SK-N-SH (cell line): ENCODE measurements at regions not wholly inside any gene's neighbourhood (a gene's known extent, or its start where the extent isn't known, plus 50 kb on each side); places are given as distances from the start of the nearest gene placed in this dataset.

Experiments used
- CTCF ChIA-PET: fragments of 300-600, 350-600 bp; formaldehyde crosslinking; extraction: SDS; loops from one replicate; lab custom pipeline; 2021; lab: Yijun Ruan, JAX
- POLR2A ChIA-PET: fragments of 350-600 bp; sonication (Branson Sonifier 250); formaldehyde crosslinking; extraction: SDS; loops from one replicate; lab custom pipeline; 2020; ENCODE audit warnings: antibody characterized with exemption, inconsistent platforms; lab: Yijun Ruan, JAX
- DNase-seq: peaks from one replicate; pipeline ENCODE4 v3.0.0; 2012
- H2AFZ ChIP-seq: fragments of 200-600 bp; sonication (generic); 2 replicates; pipeline ENCODE4 v1.8.1; 2016; ENCODE audit warnings: antibody characterized with exemption, mild to moderate bottlenecking, low read depth
- H3F3A ChIP-seq: fragments of 200-600 bp; sonication (generic); replicated peaks from 2 replicates; pipeline ENCODE3; 2016; ENCODE audit warnings: antibody characterized with exemption, mild to moderate bottlenecking; ENCODE audit not compliant: insufficient read depth
- H3K27ac ChIP-seq, 2 experiments: fragments of 200-500 bp in 1 of 2; fragments of 200-600 bp in 1 of 2; sonication (Bioruptor generic) in 1 of 2; sonication (generic), shearing (Covaris generic) in 1 of 2; 2 replicates each; pipeline versions ENCODE4 v1.5.1 to v1.6.1; 2014 to 2016; ENCODE audit warnings: low read depth in 2 of 2, inconsistent platforms in 1 of 2, low read length in 1 of 2, mild to moderate bottlenecking in 1 of 2, mixed read lengths in 1 of 2
- H3K27me3 ChIP-seq: fragments of 200-600 bp; sonication (generic), shearing (Covaris generic); 2 replicates; pipeline ENCODE4 v1.6.1; 2016; ENCODE audit warnings: mixed run types; ENCODE audit not compliant: insufficient read depth
- H3K36me3 ChIP-seq, 2 experiments: fragments of 200-500 bp in 1 of 2; fragments of 200-600 bp in 1 of 2; sonication (Bioruptor generic) in 1 of 2; sonication (generic) in 1 of 2; replicated peaks in 1 of 2; 2 replicates each; pipeline versions ENCODE3 to v1.5.1; 2014 to 2016; ENCODE audit warnings: low read length in 1 of 2, mild to moderate bottlenecking in 1 of 2; ENCODE audit not compliant: insufficient read depth in 2 of 2, control insufficient read depth in 1 of 2
- H3K4me1 ChIP-seq, 2 experiments: fragments of 200-500 bp in 1 of 2; fragments of 200-600 bp in 1 of 2; sonication (Bioruptor generic) in 1 of 2; sonication (generic), shearing (Covaris generic) in 1 of 2; 2 replicates each; pipeline versions ENCODE4 v1.5.1 to v1.6.1; 2014 to 2016; ENCODE audit warnings: low read depth in 1 of 2, low read length in 1 of 2, mixed run types in 1 of 2; ENCODE audit not compliant: insufficient read depth in 2 of 2, control insufficient read depth in 1 of 2
- H3K4me2 ChIP-seq: fragments of 200-600 bp; sonication (generic), shearing (Covaris generic); 2 replicates; pipeline ENCODE4 v1.6.1; 2017; ENCODE audit warnings: mixed run types
- H3K4me3 ChIP-seq, 2 experiments: fragments of 200-500 bp in 1 of 2; fragments of 200-600 bp in 1 of 2; sonication (Bioruptor generic) in 1 of 2; sonication (generic), shearing (Covaris generic) in 1 of 2; 2 replicates each; pipeline versions ENCODE4 v1.5.1 to v1.8.1; 2014 to 2016; ENCODE audit warnings: low read depth in 2 of 2, inconsistent platforms in 1 of 2, low read length in 1 of 2, mild to moderate bottlenecking in 1 of 2, mixed read lengths in 1 of 2, moderate library complexity in 1 of 2
- H3K79me2 ChIP-seq: fragments of 200-600 bp; sonication (generic); 2 replicates; pipeline ENCODE4 v1.8.1; 2017; ENCODE audit warnings: mild to moderate bottlenecking; ENCODE audit not compliant: insufficient read depth
- H3K9ac ChIP-seq: fragments of 200-600 bp; sonication (generic); 2 replicates; pipeline ENCODE4 v1.6.1; 2017; ENCODE audit warnings: mixed run types
- H3K9me2 ChIP-seq: fragments of 200-600 bp; sonication (generic); 2 replicates; pipeline ENCODE4 v1.6.1; 2017; ENCODE audit warnings: mixed run types
- H3K9me3 ChIP-seq: fragments of 200-600 bp; sonication (generic); 2 replicates; pipeline ENCODE4 v1.6.1; 2017; ENCODE audit warnings: mixed run types, mild to moderate bottlenecking, moderate library complexity
- H4K20me1 ChIP-seq: fragments of 200-600 bp; sonication (generic); 2 replicates; pipeline ENCODE4 v1.6.1; 2017; ENCODE audit warnings: mild to moderate bottlenecking, mixed run types; ENCODE audit not compliant: insufficient read depth
- CHD2 ChIP-seq: fragments of 150-350 bp; IDR thresholded peaks from 2 replicates; pipeline ENCODE4 v1.6.1; 2018; ENCODE audit warnings: low read length; ENCODE audit not compliant: partially characterized antibody
- EP300 ChIP-seq, 2 experiments: IDR thresholded peaks; 2 replicates each; pipeline versions ENCODE4 v1.4.0 to v1.6.1; 2012; ENCODE audit warnings: borderline replicate concordance in 1 of 2, low read depth in 1 of 2, low read length in 1 of 2
- FOSL2 ChIP-seq: IDR thresholded peaks from 2 replicates; pipeline ENCODE4 v1.4.0; 2012; ENCODE audit warnings: low read depth, mild to moderate bottlenecking, moderate library complexity, borderline replicate concordance
- FOXM1 ChIP-seq: IDR thresholded peaks from 2 replicates; pipeline ENCODE4 v1.4.0; 2012; ENCODE audit warnings: low read depth, mild to moderate bottlenecking
- GABPA ChIP-seq: IDR thresholded peaks from 2 replicates; pipeline ENCODE4 v1.4.0; 2012; ENCODE audit warnings: low read depth, mild to moderate bottlenecking
- JUND ChIP-seq: IDR thresholded peaks from 2 replicates; pipeline ENCODE4 v1.4.0; 2012
- NFIC ChIP-seq: IDR thresholded peaks from 2 replicates; pipeline ENCODE4 v1.4.0; 2012; ENCODE audit warnings: borderline replicate concordance
- PBX3 ChIP-seq: IDR thresholded peaks from 2 replicates; pipeline ENCODE4; 2012
- RAD21 ChIP-seq: IDR thresholded peaks from 2 replicates; pipeline ENCODE4 v1.6.1; 2012; ENCODE audit warnings: mild to moderate bottlenecking, low read length
- RFX5 ChIP-seq: IDR thresholded peaks from 2 replicates; pipeline ENCODE4 v1.6.1; 2012; ENCODE audit warnings: mild to moderate bottlenecking, improper control_type of control experiment, low read length
- RXRA ChIP-seq: IDR thresholded peaks from 2 replicates; pipeline ENCODE4 v1.4.0; 2012; ENCODE audit warnings: low read depth, mild to moderate bottlenecking, borderline replicate concordance
- SIN3A ChIP-seq: IDR thresholded peaks from 2 replicates; pipeline ENCODE4 v1.6.1; 2012; ENCODE audit warnings: low read depth, mild to moderate bottlenecking, low read length, moderate library complexity, borderline replicate concordance
- SMC3 ChIP-seq: IDR thresholded peaks from 2 replicates; pipeline ENCODE4 v1.6.1; 2012; ENCODE audit warnings: low read depth, low read length, improper control_type of control experiment
- TCF12 ChIP-seq: IDR thresholded peaks from 2 replicates; pipeline ENCODE4 v1.4.0; 2012
- USF1 ChIP-seq: IDR thresholded peaks from 2 replicates; pipeline ENCODE4 v1.4.0; 2012; ENCODE audit warnings: low read depth, borderline replicate concordance
- USF2 ChIP-seq: fragments of 150-350 bp; IDR thresholded peaks from 2 replicates; pipeline ENCODE4 v1.6.1; 2017; ENCODE audit warnings: antibody characterized with exemption, low read length, low read depth, borderline replicate concordance
- YY1 ChIP-seq: IDR thresholded peaks from 2 replicates; pipeline ENCODE4 v1.4.0; 2012; ENCODE audit warnings: low read depth, mild to moderate bottlenecking
- WGBS: methylation state at CpG from one replicate; pipeline ENCODE4 v1.1.6; 2017; ENCODE audit warnings: low lambda C conversion rate; 5-methylcytosine and 5-hydroxymethylcytosine counted together

- TF ChIP-seq GABPA: no peak
- no peak for TF ChIP-seq RXRA
- no peak for TF ChIP-seq EP300 (IDR thresholded peaks at IDR 0.05; ENCODE audit: borderline replicate concordance in 1 of 2, low read depth in 1 of 2, low read length in 1 of 2)
- no peak for TF ChIP-seq RAD21
- no peak for TF ChIP-seq CHD2
- no peak for TF ChIP-seq YY1
- no peak for TF ChIP-seq SMC3
- no peak for TF ChIP-seq USF1
- TF ChIP-seq JUND: no peak
- TF ChIP-seq SIN3A: no peak
- no peak for TF ChIP-seq RFX5
- TF ChIP-seq, all 33 proteins: peak for 0
Measured at GRCh38 chr9:28956116-28956880, 1383.0 kb upstream of the C9orf72 start (continued).

- Histone ChIP-seq H3K27ac (no peak overlapping the region), H3K9me3 (no peaks in the 10 kb centered on the region), H3K9me2 (no peaks in the 10 kb centered on the region), H2AFZ (no peak overlapping the region), H3K9ac (no peak overlapping the region), H3F3A (no peaks in the 10 kb centered on the region), H3K4me2 (no peak overlapping the region), H3K36me3 (no peaks in the 10 kb centered on the region), H3K79me2 (peaks cover 9% of the 10 kb centered on the region; the same call in 1 of the 2 replicates), H3K4me3 (no peak overlapping the region), H3K4me1 (no peaks in the 10 kb centered on the region), H3K27me3 (no peaks in the 10 kb centered on the region), H4K20me1 (no peaks in the 10 kb centered on the region)
- ChIA-PET POLR2A (no interaction called here), CTCF (no interaction called here)
- DNase-seq: no peak
- no peak for TF ChIP-seq USF2
Measured at GRCh38 chr9:28960602-28961001, 1387.3 kb upstream of the C9orf72 start.

GRCh38 chr9:28961623-28962022 lies 1388.3 kb upstream of the C9orf72 start:
- no peak overlapping the region for H3K9ac ChIP-seq
- DNase-seq: no peak
- no peaks in the 10 kb centered on the region for H3K9me3 ChIP-seq
- CTCF ChIA-PET: no interaction called here
- H3F3A ChIP-seq: no peaks in the 10 kb centered on the region
- peaks cover 9% of the 10 kb centered on the region; the same call in 1 of the 2 replicates for H3K79me2 ChIP-seq
- no peak overlapping the region for H2AFZ ChIP-seq
- H3K27ac ChIP-seq: no peak overlapping the region
- H4K20me1 ChIP-seq: no peaks in the 10 kb centered on the region
- H3K9me2 ChIP-seq: no peaks in the 10 kb centered on the region
- H3K27me3 ChIP-seq: no peaks in the 10 kb centered on the region
- POLR2A ChIA-PET: no interaction called here
- H3K4me3 ChIP-seq: no peak overlapping the region
- H3K36me3 ChIP-seq: no peaks in the 10 kb centered on the region
- 97% methylated on average over 3 of the region's 3 CpGs for WGBS
- H3K4me2 ChIP-seq: no peak overlapping the region
- TF ChIP-seq TCF12 (no peak), PBX3 (no peak), FOSL2 (no peak), FOXM1 (no peak), SMC3 (no peak), NFIC (no peak)
- no peaks in the 10 kb centered on the region for H3K4me1 ChIP-seq
